ENCODE measurements at regions not wholly inside any gene's neighbourhood (a gene's known extent, or its start where the extent isn't known, plus 50 kb on each side); places are given as distances from the start of the nearest gene placed in this dataset.
A peak's percentile ranks its signal among the peaks of the same experiment; 100 is the strongest.

DNA sequence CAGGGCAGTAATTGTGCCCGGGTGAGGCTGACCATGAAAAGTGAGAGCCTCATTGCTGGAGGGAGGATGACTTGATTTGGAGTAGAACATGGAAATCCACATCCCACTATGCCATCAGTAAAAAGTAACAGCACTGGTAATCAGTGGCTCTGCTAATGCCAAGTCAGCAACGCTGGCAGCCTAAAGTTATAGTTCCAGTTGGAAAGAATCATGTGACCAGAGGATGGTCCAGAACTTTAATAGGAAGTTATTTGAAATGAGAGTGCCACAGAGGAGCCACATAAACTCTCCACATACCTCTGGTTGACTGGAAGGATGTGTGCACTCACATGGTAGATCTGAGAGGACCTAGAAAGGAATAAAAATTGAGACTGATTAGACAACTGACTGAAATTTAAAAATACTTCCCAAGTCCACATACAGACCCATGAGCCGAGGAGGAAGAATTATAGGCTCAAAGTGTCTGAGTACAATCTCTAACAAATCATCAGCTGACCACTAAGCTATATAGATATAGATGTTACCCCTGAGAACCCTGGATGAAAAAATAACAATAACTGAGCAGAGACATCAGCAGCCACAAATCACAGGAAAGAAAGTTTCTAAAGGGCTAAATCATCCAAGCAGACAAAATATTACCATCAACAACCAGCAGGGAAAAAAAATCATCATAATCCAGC, 346.8 kb downstream of the STK39 start:
- no peak for DNase-seq (ENCODE audit: low spot score)

DNA sequence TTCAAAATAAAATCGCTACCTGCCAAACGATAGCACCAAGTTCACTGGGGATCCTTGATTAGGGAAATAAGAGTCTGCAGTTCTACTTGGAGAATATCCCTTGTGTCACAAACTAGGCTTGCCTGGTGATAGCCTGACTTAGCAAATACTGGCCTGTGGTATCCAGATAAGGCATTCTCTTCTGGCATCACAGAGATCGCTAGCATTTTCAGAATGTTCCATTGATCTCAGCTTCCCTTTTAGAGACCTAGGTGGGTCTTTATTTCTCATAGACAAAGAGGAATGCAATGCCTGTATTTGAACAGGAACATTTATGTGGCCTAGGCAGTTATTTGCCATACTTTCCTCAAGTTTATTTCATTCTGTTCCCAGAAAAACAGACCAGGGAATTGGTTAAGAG, 349.1 kb downstream of the STK39 start:
- DNase-seq (ENCODE audit: low spot score): no peak

DNA sequence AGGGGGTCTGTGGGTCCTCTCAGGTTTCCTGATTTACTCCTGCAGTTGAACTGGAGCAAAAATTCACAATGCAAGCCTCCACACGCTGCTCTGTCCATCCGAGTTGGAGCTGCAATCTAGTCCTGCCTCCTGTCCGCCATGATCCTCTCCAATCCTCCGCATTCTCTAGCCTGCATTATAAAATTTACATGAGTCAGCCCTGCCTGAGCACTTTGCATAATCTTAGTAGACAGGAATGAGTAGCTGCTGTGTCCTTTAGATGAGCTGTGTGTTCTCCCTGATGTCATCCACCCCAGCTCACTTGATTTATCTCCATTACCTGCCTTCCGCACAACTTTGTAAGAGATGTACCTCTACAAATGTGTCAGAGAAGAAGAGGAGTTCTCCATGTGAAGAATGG, 355.6 kb downstream of the STK39 start:
- DNase-seq (ENCODE audit: low spot score): no peak

DNA sequence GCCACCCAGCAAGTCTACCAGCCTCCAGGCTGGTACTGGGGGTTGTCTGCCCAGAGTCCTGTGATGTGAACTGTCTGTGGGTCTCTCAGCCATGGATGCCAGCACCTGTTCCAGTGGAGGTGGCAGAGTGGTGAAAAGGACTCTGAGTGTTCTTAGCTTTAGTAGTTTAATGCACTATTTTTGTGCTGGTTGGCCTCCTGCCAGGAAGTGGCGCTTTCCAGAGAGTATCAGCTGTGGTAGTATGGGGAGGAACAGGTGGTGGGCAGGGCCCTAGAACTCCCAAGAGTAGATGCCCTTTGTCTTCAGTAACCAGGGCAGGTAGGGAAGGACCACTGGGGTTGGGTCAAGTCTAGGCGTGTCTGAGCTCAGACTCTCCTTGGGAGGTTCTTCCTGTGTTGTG, 356.7 kb downstream of the STK39 start:
- no peak for DNase-seq (ENCODE audit: low spot score)

DNA sequence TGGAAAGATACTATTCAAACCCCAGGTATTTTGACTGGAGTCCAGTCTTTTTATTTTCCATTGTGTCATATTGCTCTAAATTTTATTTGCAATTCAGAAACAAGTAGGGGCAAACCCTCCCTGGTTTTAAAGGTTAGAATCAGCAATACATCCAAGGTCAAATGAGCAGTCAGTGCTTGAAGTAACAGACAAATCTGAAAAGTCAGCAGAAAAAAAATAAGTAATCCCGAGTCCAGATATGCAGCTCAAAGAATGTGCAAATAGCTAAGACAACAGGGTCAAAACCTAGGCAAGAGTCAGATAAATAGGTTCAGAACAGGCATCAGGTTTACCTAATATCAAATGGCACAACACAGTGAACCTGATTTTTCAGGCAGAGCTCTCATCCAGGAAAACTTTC, 367.0 kb downstream of the STK39 start:
- no peak for DNase-seq (ENCODE audit: low spot score)

DNA sequence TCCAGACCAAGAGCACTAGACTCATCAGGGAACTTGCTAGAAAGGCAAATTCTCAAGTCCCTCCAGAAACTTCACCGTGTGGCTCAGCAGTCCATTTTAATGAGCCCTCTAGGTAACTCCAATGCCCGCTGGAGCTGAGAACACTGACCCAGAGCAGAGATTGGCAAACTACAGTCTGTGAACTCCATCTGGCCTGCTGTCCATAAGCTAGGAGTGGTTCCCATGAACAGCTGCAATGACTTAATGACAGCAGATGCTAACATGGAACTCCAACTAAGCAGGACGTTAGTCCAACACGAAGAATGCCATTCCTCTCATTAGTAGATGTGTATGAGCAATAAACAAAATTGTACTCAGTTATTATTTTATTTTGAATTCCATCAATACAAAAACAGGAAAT, 371.9 kb downstream of the STK39 start:
- DNase-seq (ENCODE audit: low spot score): no peak

DNA sequence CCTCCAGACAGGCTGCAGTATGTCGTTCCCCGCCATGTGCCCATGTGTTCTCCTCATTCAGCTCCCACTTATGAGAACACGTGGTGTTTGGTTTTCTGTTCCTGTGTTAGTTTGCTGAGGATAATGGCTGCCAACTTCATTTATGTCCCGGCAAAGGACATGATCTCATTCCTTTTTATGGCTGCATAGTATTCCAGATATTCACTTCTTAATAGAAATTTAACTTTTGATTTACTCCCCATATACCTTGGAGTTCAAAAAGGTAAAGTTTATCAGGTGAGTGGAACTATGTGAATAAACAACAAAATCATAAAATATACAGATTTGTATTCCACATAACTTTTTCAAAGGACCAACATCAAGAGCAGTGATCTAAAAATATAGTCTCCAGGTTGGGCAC, 372.6 kb downstream of the STK39 start:
- no peak for DNase-seq (ENCODE audit: low spot score)

DNA sequence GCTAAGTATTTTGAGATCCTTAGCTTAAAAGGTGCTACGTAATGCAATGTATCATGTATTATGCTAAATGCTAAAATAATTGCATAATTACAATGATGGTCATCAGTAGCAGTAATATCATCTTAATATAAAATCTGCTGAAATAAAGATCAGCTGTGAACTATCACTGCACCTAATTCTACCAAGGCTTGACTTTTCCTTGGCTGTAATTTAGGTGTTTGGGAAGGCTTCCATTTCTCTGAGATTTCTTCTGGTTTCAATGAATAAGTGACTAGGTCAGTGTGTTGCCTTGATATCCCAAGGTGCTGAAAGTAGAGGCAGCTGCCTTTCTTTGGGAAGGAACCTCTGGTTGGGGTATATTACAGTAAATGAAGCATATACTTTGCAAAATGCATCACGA, 376.1 kb downstream of the STK39 start:
- no peak for DNase-seq (ENCODE audit: low spot score)

DNA sequence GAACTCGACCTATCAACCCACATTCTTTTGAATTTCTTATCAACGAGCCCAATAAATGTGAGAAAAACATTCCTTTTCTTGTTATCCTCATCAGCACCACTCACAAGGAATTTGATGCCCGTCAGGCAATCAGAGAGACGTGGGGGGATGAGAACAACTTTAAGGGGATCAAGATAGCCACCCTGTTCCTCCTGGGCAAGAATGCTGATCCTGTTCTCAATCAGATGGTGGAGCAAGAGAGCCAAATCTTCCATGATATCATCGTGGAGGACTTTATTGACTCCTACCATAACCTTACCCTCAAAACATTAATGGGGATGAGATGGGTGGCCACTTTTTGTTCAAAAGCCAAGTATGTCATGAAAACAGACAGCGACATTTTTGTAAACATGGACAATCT, 378.2 kb downstream of the STK39 start:
- no peak for DNase-seq (ENCODE audit: low spot score)

DNA sequence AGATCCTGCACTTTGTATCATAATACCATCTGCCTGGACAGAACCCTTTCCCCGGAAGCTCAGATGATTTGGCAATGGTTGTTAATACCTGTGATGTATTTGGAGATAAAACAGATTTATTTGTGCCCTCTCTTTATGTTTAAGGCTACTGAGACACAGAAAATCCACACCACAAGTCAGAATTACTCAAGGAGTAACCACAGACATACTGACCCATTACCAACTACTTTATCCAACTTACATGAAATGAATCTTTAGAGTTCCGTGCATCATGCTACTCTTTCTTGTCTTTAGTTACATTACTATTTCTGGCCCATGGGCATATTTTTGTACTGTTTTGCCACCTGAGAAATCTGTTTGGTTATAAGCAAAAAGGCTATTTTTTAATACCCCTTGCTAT, 384.0 kb downstream of the STK39 start:
- no peak for DNase-seq (ENCODE audit: low spot score)

DNA sequence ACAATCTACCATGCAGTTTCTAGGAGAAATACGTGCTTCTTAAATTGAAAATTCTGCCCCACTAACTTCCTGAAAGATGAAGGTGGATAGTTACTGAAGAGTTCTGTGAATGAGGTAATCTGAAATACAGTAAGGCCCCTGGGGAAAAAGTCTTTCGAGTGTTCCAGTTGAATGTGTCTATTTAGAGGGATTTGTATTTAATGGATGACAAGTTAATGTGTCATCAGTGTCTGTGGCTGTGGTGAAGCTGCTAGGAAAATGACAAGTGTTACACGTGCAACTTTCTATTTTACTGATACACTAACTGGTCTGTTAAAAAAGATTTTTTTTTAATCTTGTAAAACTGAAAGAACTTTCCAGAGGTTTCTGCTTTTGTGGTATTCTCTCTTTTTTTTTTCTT, 384.6 kb downstream of the STK39 start:
- peak; percentile 16 for DNase-seq (ENCODE audit: low spot score)

DNA sequence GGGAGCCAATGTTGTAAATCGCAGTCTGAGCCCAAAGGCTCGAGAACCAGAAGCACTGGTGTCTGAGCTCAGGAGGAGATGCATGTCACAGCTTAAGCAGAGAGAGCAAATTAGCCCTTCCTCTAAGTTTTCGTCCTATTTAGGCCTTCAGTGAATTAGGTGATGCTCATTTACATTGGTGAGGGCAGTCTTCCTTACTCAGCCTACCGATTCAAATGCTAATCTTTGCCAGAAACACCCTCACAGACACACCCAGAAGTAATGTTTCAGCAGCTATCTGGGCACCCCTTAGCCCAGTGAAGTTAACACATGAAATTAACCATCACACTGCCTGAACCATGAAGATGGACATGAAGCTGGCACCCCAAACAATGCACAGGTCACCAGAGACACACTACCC, 385.1 kb downstream of the STK39 start:
- no peak for DNase-seq (ENCODE audit: low spot score)

DNA sequence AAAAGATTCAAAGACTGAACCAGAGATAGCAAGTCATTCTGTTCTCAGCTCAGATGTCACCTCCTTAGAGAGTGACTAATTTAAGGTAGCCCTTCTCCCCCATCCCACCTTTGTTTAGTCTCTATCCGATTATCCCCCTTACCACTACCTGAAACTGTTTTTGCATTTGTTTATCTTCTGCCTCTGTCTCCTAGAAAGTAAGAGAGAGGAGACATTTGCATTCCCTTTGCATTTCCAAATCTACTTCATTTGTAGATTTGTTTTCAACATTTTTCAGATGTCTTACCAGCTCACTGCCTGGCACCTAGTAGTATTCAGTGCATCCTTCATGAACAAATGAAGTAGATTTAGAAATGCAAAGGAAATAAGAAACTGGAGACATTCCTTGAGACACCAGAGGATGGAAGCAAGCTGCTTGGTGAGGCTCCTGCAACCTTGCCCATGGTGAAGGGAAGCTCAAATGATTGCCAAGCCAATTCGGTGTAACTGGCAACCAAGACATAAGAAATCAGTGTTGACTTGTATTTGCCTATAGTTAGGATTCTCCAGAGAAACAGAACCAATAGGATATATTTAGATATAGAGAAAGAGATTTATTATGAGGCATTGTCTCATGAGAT, 385.7 kb downstream of the STK39 start:
- DNase-seq (ENCODE audit: low spot score): no peak

DNA sequence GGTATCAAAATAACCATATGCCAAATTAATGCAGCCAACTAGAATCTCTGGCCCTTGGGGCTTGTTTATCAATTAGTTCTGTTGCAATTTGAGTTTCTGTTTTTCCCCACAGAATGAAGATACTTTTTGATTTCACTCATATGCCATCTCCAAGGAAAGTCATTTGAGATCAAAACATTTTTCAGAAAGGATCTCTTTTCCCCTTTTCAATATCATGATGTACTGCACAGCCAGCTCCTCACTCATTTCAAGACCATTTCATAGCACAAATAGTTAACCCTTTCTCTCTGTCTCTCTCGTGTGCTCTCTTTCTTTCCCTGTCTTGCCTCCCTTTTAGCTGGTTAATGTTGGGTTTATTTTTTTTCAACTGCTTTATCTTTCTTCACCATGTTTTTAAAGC, 387.3 kb downstream of the STK39 start:
- DNase-seq (ENCODE audit: low spot score): no peak

DNA sequence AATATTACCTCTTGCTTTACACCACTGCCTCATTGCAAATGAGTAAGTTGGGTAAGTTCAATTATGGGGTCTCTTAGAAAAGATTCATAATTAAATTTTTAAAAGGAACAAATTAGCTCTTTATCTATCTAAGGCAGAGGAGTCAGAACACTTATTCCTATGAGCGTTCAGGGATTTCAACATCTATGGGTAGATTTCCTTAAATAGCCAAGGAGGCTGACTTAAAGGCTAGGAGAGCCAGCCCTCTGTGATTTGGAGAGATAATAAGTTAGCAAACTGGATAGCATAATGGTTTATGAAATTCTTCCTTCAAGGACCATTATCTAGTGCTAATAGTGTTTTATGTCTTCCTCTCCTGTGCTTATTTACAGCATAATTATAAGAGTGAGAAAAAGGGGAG, 387.7 kb downstream of the STK39 start:
- DNase-seq (ENCODE audit: low spot score): no peak

DNA sequence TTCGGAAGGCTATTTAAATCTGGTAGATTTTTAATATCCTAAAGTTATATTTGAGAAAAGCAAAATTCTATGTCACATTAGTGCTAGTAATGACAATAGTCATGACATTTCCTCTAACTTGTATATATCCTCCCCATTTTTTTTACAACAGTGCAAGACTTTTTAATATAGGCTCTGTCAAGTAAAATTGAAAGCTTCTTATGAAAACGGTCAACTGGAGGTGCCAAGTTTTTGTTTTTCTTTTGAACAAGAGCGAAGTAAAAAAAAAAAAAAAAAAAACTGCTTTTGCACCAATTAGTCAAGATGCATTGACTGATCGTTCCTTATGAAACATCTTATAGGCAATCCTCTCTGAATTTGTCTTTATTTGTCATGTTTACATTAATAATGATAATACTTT, 389.3 kb downstream of the STK39 start:
- DNase-seq (ENCODE audit: low spot score): no peak

DNA sequence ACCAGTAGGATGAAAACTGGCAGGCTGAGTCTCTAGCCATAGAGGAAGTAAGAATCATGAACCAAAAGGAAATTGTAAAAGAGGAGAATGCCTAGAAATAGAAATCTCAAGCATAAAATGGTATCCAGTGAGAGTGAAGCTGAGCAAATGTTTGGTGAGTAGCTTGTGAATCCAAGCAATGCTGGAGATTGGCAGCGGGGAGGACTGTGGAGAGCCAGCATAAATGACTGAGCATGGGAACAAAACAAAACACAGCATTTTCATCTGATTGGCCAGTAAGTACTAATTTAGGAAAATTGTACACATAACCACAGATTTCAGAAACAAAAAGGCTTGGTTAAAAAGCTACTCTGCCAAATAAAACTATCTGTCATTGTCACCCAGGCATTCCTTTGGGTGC, 390.0 kb downstream of the STK39 start:
- no peak for DNase-seq (ENCODE audit: low spot score)

DNA sequence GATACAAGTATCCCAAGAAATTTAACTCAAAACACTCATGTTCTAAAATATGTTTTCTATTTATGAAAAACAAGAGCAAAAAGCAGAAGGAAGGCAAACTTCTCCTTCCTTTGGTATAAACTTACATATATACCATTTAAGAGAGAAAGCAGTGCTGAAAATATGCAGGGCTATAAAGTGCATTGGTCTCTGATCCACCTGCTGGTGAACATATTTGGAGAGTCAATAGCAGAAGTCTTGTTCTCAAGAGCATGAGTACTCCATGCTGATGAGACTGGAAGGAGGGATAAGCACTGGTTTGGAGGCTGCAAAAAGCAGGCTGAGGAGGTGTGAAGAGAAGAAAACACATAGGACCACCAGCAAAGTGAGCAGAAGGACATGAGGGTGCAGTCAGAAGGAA, 391.2 kb downstream of the STK39 start:
- no peak for DNase-seq (ENCODE audit: low spot score)

DNA sequence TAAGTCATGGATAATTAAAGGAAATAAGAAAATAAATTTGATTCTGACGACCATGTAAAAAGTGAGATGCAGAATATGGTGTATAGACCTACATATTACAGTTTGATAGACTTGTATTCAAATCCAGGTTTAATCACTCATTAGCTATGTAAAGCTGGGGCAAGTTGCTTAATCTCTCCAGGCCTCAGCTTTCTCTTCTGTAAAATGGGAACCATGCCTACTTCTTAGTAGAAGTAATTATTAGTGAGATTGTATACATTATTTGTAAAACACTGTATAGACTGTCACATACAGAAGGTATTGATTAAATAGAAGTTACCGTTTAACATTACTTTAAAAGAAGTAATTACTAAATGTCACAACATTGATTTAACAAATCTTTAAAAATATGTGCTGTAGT, 392.2 kb downstream of the STK39 start:
- DNase-seq (ENCODE audit: low spot score): no peak

DNA sequence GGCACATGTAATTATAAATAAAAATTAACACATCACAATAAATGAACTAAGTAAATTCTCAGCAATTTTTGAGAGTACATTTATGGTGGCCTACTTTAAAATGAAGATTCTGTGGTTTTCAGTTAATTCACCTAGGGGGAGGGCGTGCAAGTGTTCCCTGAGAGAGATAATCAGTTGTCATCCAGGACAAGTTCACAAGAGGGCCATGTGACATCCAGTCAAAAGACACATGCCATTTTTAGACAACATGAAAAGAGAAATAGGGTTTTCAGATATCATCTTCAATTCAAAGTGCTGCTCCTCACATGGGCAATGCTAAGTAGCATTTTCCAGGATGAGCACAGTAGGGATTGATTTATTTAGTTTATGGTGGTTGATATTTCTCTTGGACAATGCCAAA, 393.7 kb downstream of the STK39 start:
- DNase-seq (ENCODE audit: low spot score): no peak

DNA sequence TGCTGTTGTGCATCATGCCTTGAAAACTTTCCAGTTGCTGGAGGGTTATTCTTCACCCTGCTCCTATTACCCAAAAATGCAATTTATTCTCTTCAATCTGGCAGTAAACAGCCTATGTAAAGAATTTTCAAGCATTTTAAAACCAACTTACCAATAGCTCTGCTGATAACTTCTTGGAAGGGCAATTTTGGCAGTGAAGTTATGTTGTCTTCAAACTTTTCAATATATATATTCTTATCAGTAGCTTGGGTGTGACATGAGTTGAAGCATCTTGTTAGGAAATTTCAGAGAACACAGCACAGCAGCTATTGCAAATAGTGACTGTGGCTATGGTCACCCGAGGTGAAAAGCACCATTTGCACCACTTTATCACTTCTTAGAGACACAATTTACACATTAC, 395.5 kb downstream of the STK39 start:
- DNase-seq (ENCODE audit: low spot score): no peak

DNA sequence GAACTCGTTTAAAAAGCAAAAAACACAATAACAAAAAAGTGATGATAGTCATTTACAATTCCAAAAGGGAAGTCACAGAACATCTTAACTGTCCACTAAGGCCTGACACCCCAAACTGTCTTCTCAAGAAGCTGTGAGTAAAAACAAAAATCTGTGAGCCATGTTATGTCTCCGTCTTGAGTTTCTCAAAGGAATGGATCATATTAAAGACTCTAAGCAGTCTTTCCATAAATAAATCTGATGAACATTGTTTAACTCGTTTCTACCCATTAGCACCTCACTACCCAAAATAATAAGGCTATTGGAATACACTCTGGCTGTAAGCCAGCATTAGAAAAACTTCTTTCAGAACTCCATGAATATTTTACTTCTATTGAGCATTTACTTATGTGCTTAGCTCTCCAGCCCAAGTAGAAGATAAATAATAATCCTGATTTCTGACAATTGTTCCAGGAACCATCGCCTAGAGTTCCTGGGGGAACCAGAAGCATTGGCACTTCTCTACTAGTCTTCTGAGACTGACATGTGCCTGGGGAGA, 396.0 kb downstream of the STK39 start:
- no peak for DNase-seq (ENCODE audit: low spot score)

DNA sequence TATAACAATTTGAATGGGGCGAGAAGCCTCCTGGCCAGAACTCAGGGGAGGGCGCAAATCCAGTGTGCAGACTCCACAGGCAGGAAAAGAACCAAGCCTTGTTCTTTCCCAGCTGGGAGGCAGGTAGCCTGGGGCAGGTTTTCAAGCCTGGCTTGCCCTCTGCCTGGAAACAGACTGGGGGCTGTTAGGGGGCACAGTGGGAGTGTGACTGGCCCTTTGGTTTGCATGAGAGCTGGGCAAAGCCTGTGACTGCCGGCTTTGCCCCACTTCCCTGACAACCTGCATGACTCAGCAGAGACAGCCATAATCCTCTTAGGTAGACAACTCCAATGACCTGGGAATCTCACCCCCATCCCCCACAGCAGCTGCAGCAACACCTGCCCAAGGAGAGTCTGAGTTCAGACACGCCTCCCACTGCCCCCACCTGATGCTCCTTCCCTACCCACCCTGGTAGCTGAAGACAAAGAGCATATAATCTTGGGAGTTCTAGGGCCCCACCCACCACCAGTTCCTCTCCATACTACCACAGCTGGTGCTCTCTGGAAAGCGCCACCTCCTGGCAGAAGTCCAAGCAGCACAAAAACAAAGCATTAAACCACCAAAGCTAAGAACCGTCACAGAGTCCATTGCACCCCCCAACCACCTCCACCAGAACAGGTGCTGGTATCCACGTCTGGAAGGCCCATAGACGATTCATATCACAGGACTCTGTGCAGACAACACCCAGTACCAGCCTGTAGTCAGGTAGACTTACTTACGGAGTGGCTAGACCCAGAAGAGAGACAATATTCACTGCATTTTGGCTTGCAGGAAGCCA, 402.5 kb downstream of the STK39 start:
- peak; percentile 7 for DNase-seq (ENCODE audit: low spot score)
